ENCODE measurements at regions not wholly inside any gene's neighbourhood (a gene's known extent, or its start where the extent isn't known, plus 50 kb on each side); places are given as distances from the start of the nearest gene placed in this dataset.

GRCh38 chr16:50866806-50867205 is 124.9 kb downstream of the CYLD start:
- no peak for DNase-seq

GRCh38 chr16:50864386-50864785 is 122.5 kb downstream of the CYLD start:
- DNase-seq = no peak

- DNase-seq = no peak
Observed at GRCh38 chr16:50863644-50864144, 121.8 kb downstream of the CYLD start.

GRCh38 chr16:50862818-50863643 is 121.1 kb downstream of the CYLD start:
- DNase-seq = peak; percentile 55

GRCh38 chr16:50861970-50862411 is 120.1 kb downstream of the CYLD start:
- no peak for DNase-seq

GRCh38 chr16:50861451-50861850 is 119.6 kb downstream of the CYLD start:
- DNase-seq = no peak

- DNase-seq = no peak
Observed at GRCh38 chr16:50859628-50860360, 117.9 kb downstream of the CYLD start.

GRCh38 chr16:50858877-50859627 is 117.2 kb downstream of the CYLD start:
- DNase-seq = no peak

- DNase-seq = no peak
Observed at GRCh38 chr16:50858376-50858775, 116.5 kb downstream of the CYLD start.

GRCh38 chr16:50857881-50858280 is 116.0 kb downstream of the CYLD start:
- DNase-seq = no peak

GRCh38 chr16:50856991-50857390 is 115.1 kb downstream of the CYLD start:
- no peak for DNase-seq

GRCh38 chr16:50853329-50853728 is 111.4 kb downstream of the CYLD start:
- DNase-seq = no peak
